Stomach smooth muscle (tissue), 2 donors: ENCODE measurements at regions not wholly inside any gene's neighbourhood (a gene's known extent, or its start where the extent isn't known, plus 50 kb on each side); places are given as distances from the start of the nearest gene placed in this dataset.

Experiments
- H3K27ac ChIP-seq: one replicate; pipeline ENCODE4 v1.7.0; 2013; ENCODE audit warnings: mild to moderate bottlenecking, low read length, inconsistent platforms
- H3K27me3 ChIP-seq, 2 donors: one replicate each; pipeline ENCODE4 v1.7.0; 2013; ENCODE audit warnings: low read length in 2 of 2; ENCODE audit not compliant: insufficient read depth in 2 of 2, control insufficient read depth in 1 of 2
- H3K36me3 ChIP-seq, 2 donors: one replicate each; pipeline ENCODE4 v1.7.0; 2013; ENCODE audit warnings: low read length in 2 of 2; ENCODE audit not compliant: control insufficient read depth in 2 of 2, insufficient read depth in 2 of 2
- H3K4me1 ChIP-seq: one replicate; pipeline ENCODE4 v1.7.0; 2013; ENCODE audit warnings: low read length; ENCODE audit not compliant: control insufficient read depth, insufficient read depth
- H3K4me3 ChIP-seq, 2 donors: one replicate each; pipeline ENCODE4 v1.7.0; 2013; ENCODE audit warnings: low read length in 2 of 2
- H3K9ac ChIP-seq, 2 donors: one replicate each; pipeline ENCODE4 v1.7.0; 2013; ENCODE audit warnings: low read length in 2 of 2, mild to moderate bottlenecking in 1 of 2
- H3K9me3 ChIP-seq, 2 donors: one replicate each; pipeline ENCODE4 v1.7.0; 2013; ENCODE audit warnings: low read length in 2 of 2; ENCODE audit not compliant: control insufficient read depth in 2 of 2
- donor health status: healthy.
- donor health status: Pancreatic carcinoma.

- H3K4me3 ChIP-seq: no peak overlapping the region
- H3K27me3 ChIP-seq: no peaks in the 10 kb centered on the region
- H3K9ac ChIP-seq: no peak overlapping the region
- peaks cover 4% of the 10 kb centered on the region for H3K4me1 ChIP-seq
- H3K9me3 ChIP-seq: no peaks in the 10 kb centered on the region
- H3K27ac ChIP-seq: no peak overlapping the region
- no peaks in the 10 kb centered on the region for H3K36me3 ChIP-seq
Measured at GRCh38 chr14:89542786-89543424, 125.9 kb upstream of the FOXN3 start.

DNA sequence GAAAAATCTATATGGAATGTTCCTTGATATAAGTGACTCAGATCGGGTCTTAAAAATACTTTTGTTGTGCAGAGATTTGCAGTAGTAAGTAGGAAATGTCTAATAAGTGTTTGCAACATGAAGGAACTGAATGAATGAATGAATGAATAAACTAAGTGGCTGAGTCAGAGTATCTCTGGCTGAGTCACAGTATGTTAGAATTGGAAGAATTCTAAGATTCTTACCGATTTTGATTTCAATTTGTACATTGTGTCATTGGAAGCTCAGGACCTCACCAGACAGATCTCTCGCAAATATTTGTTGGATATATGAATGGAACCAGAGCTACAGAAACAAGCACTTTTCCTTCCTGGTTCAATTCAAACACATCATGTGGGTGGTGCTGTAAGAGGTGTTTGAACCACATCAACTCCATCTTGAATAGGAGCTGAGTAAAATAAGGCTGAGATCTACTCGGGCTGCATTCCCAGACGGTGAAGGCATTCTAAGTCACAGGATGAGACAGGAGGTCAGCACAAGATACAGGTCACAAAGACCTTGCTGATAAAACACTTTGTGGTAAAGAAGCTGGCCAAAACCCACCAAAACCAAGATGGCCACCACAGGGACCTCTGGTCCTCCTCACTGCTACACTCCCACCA is 123.9 kb upstream of the FOXN3 start:
- Histone ChIP-seq H3K9ac (no peak overlapping the region), H3K36me3 (no peaks in the 10 kb centered on the region), H3K27ac (no peak overlapping the region), H3K4me3 (no peak overlapping the region), H3K4me1 (peaks cover 4% of the 10 kb centered on the region), H3K27me3 (no peaks in the 10 kb centered on the region), H3K9me3 (no peaks in the 10 kb centered on the region)

- H3K4me1 ChIP-seq: peaks cover 4% of the 10 kb centered on the region
Measured at GRCh38 chr14:89540009-89540829, 123.2 kb upstream of the FOXN3 start.

GRCh38 chr14:89537911-89538310 is 120.9 kb upstream of the FOXN3 start:
- no peaks in the 10 kb centered on the region for H3K27me3 ChIP-seq
- no peaks in the 10 kb centered on the region for H3K36me3 ChIP-seq
- no peak overlapping the region for H3K9ac ChIP-seq
- H3K9me3 ChIP-seq: no peaks in the 10 kb centered on the region
- peaks cover under 1% of the 10 kb centered on the region for H3K4me1 ChIP-seq
- H3K4me3 ChIP-seq: no peak overlapping the region
- H3K27ac ChIP-seq: no peak overlapping the region

More at GRCh38 chr14:89540009-89540829, 123.2 kb upstream of the FOXN3 start:
- Histone ChIP-seq H3K9me3 (no peaks in the 10 kb centered on the region), H3K36me3 (no peaks in the 10 kb centered on the region), H3K9ac (no peak overlapping the region), H3K27ac (no peak overlapping the region), H3K4me3 (no peak overlapping the region), H3K27me3 (no peaks in the 10 kb centered on the region)

DNA sequence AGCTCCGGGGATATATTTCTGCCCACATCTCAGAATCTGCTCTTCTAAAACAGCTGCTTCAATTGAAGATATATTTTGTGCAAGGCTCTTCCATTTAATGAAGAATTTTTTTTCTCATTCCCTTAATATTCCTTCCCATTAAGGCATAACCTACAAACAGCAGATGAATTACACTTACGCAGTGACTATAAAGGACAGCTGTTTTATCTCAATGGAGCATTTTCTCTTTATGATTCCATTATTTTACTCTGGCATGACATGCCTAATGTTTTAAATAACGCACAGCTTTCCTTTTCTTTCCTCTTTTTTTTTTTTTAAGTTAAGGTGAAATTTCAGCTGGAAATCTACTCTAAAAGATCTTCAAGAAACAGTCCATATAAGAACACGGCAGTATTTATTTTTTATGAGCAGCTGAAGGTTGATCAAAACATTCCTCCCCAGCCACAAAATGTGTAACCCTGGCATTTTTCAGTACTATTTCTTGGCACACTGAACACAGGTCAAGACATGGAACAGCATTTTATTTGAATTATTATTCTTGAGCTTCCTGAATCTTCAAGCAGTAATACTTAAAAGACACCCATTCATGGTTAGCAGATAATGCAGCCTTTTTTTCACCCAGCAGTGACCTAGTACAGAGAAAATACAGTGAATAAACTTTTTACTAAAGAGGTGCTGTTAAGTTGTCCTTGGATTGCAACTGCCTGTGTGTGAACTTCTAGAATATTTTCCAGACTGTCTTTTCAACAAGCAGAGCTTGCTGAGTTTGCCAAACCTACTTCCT is 118.1 kb upstream of the FOXN3 start:
- no peaks in the 10 kb centered on the region for H3K9me3 ChIP-seq
- H3K27ac ChIP-seq: no peak overlapping the region
- no peak overlapping the region for H3K9ac ChIP-seq
- no peaks in the 10 kb centered on the region for H3K36me3 ChIP-seq
- H3K27me3 ChIP-seq: no peaks in the 10 kb centered on the region
- no peaks in the 10 kb centered on the region for H3K4me1 ChIP-seq
- no peak overlapping the region for H3K4me3 ChIP-seq

GRCh38 chr14:89533766-89534165 is 116.7 kb upstream of the FOXN3 start:
- no peaks in the 10 kb centered on the region for H3K36me3 ChIP-seq
- H3K9ac ChIP-seq: no peak overlapping the region
- H3K27ac ChIP-seq: no peak overlapping the region
- no peaks in the 10 kb centered on the region for H3K9me3 ChIP-seq
- no peaks in the 10 kb centered on the region for H3K27me3 ChIP-seq
- H3K4me3 ChIP-seq: no peak overlapping the region
- no peaks in the 10 kb centered on the region for H3K4me1 ChIP-seq

GRCh38 chr14:89533136-89533535 is 116.1 kb upstream of the FOXN3 start:
- Histone ChIP-seq H3K4me3 (no peak overlapping the region), H3K27me3 (no peaks in the 10 kb centered on the region), H3K9ac (no peak overlapping the region), H3K9me3 (no peaks in the 10 kb centered on the region), H3K27ac (no peak overlapping the region), H3K4me1 (no peaks in the 10 kb centered on the region), H3K36me3 (no peaks in the 10 kb centered on the region)

DNA sequence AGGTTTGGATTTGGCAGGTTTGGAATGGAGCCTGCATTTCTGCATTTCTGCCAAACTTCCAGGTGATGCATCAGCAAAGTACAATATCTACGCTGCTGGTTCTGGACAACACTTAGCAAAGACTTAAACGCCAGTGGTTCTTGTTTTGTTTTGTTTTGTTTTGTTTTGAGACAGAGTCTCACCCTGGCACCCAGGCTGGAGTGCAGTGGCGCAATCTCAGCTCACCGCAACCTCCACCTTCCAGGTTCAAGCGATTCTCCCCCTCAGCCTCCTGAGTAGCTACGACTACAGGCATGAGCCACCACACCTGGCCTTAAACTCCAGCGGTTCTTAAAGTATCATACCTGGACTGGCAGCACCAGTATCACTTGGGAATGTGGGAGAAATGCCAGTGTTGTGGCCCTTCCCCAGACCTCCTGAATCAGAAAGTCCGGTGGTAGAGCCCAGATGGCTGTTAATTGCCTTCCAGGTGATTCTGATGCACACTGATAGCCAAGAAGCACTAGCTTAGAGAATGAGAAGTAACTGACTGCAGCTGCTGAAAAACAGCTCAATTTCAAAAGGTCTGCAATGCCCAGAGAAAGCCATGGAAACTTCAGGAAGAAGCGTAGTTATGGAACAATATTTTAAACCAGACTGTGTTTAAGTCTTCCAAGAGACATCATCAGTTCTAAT is 114.8 kb upstream of the FOXN3 start:
- Histone ChIP-seq H3K4me3 (no peak overlapping the region), H3K27me3 (no peaks in the 10 kb centered on the region), H3K9me3 (no peaks in the 10 kb centered on the region), H3K27ac (no peak overlapping the region), H3K4me1 (no peaks in the 10 kb centered on the region), H3K36me3 (no peaks in the 10 kb centered on the region), H3K9ac (no peak overlapping the region)

DNA sequence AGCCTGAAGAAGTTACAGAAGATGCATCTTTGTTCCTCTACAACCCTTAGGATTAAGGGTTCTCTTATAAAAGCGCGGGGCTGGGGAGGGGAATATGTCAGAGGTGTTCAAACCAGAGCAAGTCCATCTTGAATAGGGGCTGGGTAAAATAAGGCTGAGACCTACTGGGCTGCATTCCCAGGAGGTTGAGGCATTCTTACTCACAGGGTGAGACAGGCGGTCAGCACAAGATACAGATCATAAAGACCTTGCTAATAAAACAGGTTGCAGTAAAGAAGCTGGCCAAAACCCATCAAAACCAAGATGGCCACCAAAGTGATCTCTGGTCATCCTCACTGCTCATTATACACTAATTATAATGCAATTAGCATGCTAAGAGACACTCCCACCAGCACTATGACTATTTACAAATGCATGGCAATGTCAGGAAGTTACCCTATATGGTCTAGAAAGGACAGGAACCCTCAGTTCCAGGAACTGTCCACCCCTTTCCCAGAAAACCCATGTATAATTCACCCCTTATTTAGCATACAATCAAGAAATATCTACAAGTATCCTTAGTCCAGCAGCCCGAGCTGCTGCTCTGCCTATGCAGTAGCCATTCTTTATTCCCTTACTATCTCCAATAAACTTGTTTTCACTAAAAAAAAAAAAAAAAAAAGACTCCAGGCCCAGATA is 108.1 kb upstream of the FOXN3 start:
- peaks cover 0 to 3% of the 10 kb centered on the region in 2 donors for H3K9me3 ChIP-seq

More for the DNA sequence above, 108.1 kb upstream of the FOXN3 start:
- no peak overlapping the region for H3K27ac ChIP-seq
- peaks cover 0 to 2% of the 10 kb centered on the region in 2 donors for H3K36me3 ChIP-seq
- H3K27me3 ChIP-seq: no peaks in the 10 kb centered on the region
- no peak overlapping the region for H3K9ac ChIP-seq
- no peak overlapping the region for H3K4me3 ChIP-seq
- no peaks in the 10 kb centered on the region for H3K4me1 ChIP-seq
